HepG2 (cell line): ENCODE measurements at regions not wholly inside any gene's neighbourhood (a gene's known extent, or its start where the extent isn't known, plus 50 kb on each side); places are given as distances from the start of the nearest gene placed in this dataset.

Experiments used
- ATAC-seq: fragments of 200-7000 bp; cut with Tn5 transposase; 3 replicates; pipeline ENCODE4 v1.9.1; 2020; ENCODE audit warnings: mild to moderate bottlenecking, moderate library complexity
- BruUV-seq: library from RNA; stranded (reverse); fragments of 400-500 nt; replicated peaks from 2 replicates; lab custom pipeline; 2021; lab: Mats Ljungman, UMichigan
- CTCF ChIA-PET: fragments of 300-600 bp; formaldehyde crosslinking; extraction: SDS; loops from one replicate; lab custom pipeline; 2021; ENCODE audit warnings: low total read pairs, inconsistent platforms, low intra/inter-chr PET ratio; lab: Yijun Ruan, JAX
- POLR2A ChIA-PET: fragments of 350-600 bp; sonication (Branson Sonifier 250); formaldehyde crosslinking; loops from one replicate; lab custom pipeline; 2020; ENCODE audit warnings: antibody characterized with exemption, inconsistent platforms; lab: Yijun Ruan, JAX
- DNase-seq: peaks from one replicate; pipeline ENCODE4 v3.0.0-alpha.2; 2015; ENCODE audit warnings: low spot score
- FAIRE-seq: peaks from 3 replicates; lab custom pipeline; 2011; peaks lifted over from hg19 to GRCh38; lab: Jason Lieb, UNC
- H2AFZ ChIP-seq: one replicate; pipeline ENCODE4 v1.6.1; 2011; ENCODE audit warnings: low read length, inconsistent platforms
- H3K27ac ChIP-seq: fragments of 300-600 bp; 3 replicates; pipeline ENCODE4 v1.8.0; 2011; ENCODE audit warnings: mixed run types, mild to moderate bottlenecking, mixed read lengths, low read length, inconsistent platforms; ENCODE audit not compliant: insufficient read depth; ENCODE audit errors: extremely low read length
- H3K27me3 ChIP-seq, 2 experiments: fragments of 200-600 bp in 1 of 2; 2 replicates in 1 of 2; 3 replicates in 1 of 2; pipeline versions ENCODE4 v1.6.0 to v1.8.0; 2011; ENCODE audit warnings: low read length in 2 of 2, mild to moderate bottlenecking in 2 of 2, moderate library complexity in 2 of 2, inconsistent platforms in 1 of 2; ENCODE audit not compliant: insufficient read depth in 2 of 2, control insufficient read depth in 1 of 2
- H3K36me3 ChIP-seq, 2 experiments: fragments of 200-600 bp in 1 of 2; replicated peaks in 1 of 2; 2 replicates in 1 of 2; 3 replicates in 1 of 2; pipeline versions ENCODE4 v1.5.1 to v1.8.0; 2011; ENCODE audit warnings: low read length in 2 of 2, inconsistent platforms in 1 of 2; ENCODE audit not compliant: insufficient read depth in 2 of 2, control insufficient read depth in 1 of 2
- H3K4me1 ChIP-seq: 2 replicates; pipeline ENCODE4 v1.5.1; 2012; ENCODE audit warnings: low read length, inconsistent platforms; ENCODE audit not compliant: insufficient read depth
- H3K4me2 ChIP-seq: 2 replicates; pipeline ENCODE4 v1.6.0; 2011; ENCODE audit warnings: low read depth, low read length, inconsistent platforms
- H3K4me3 ChIP-seq, 3 experiments: fragments of 200-600 bp in 1 of 3; sonication (generic), shearing (Covaris generic) in 1 of 3; replicated peaks in 1 of 3; 2 replicates each; pipeline ENCODE4 v1.5.1; 2011 to 2016; ENCODE audit warnings: low read length in 3 of 3, inconsistent platforms in 2 of 3, low read depth in 2 of 3, mild to moderate bottlenecking in 2 of 3, control low read depth in 1 of 3, mixed read lengths in 1 of 3; ENCODE audit not compliant: insufficient read depth in 1 of 3
- H3K79me2 ChIP-seq: one replicate; pipeline ENCODE4 v1.6.1; 2011; ENCODE audit warnings: low read length, inconsistent platforms; ENCODE audit not compliant: insufficient read depth
- H3K9ac ChIP-seq: 2 replicates; pipeline ENCODE4 v1.6.0; 2011; ENCODE audit warnings: mild to moderate bottlenecking, low read depth, low read length, inconsistent platforms; ENCODE audit not compliant: insufficient read depth
- H3K9me3 ChIP-seq: 2 replicates; pipeline ENCODE4 v1.5.1; 2012; ENCODE audit warnings: mild to moderate bottlenecking, low read length
- H4K20me1 ChIP-seq: 2 replicates; pipeline ENCODE4 v1.6.0; 2011; ENCODE audit warnings: inconsistent platforms, mild to moderate bottlenecking, low read length, moderate library complexity; ENCODE audit not compliant: insufficient read depth
- ARHGAP35 ChIP-seq: sonication (generic); formaldehyde crosslinking; IDR thresholded peaks from 2 replicates; pipeline ENCODE4 v1.9.0; 2022; ENCODE audit warnings: mild to moderate bottlenecking, inconsistent platforms, moderate library complexity, missing genetic modification reagents, borderline replicate concordance
- DMAP1 ChIP-seq: IDR thresholded peaks from 2 replicates; pipeline ENCODE4 v1.6.1; 2016
- ISL2 ChIP-seq: sonication (generic); formaldehyde crosslinking; IDR thresholded peaks from 2 replicates; pipeline ENCODE4 v1.5.0; 2020; ENCODE audit warnings: missing genetic modification reagents
- KDM5A ChIP-seq: fragments of 200-600 bp; sonication (generic); IDR thresholded peaks from 2 replicates; pipeline ENCODE4 v1.7.0; 2018; ENCODE audit warnings: antibody characterized with exemption, mild to moderate bottlenecking, low read length, borderline replicate concordance
- PAF1 ChIP-seq: IDR thresholded peaks from 2 replicates; pipeline ENCODE4 v1.6.1; 2016; ENCODE audit warnings: missing genetic modification reagents, missing compliant biosample characterization
- SRY ChIP-seq: sonication (generic); formaldehyde crosslinking; IDR thresholded peaks from 2 replicates; pipeline ENCODE4 v1.8.0; 2022; ENCODE audit warnings: mild to moderate bottlenecking, missing genetic modification reagents
- TCF12 ChIP-seq, 2 experiments: fragments of 450-650 bp in 1 of 2; sonication (generic) in 1 of 2; formaldehyde crosslinking in 1 of 2; IDR thresholded peaks; 2 replicates each; pipeline versions ENCODE4 v1.6.1 to v1.8.0; 2017 to 2022; ENCODE audit warnings: antibody characterized with exemption in 1 of 2, mild to moderate bottlenecking in 1 of 2, missing genetic modification reagents in 1 of 2, moderate library complexity in 1 of 2
- THAP11 ChIP-seq: IDR thresholded peaks from 2 replicates; pipeline ENCODE4 v1.6.1; 2016; ENCODE audit warnings: missing biosample characterization, missing genetic modification reagents
- U2AF2 ChIP-seq: fragments of 200-400 bp; formaldehyde crosslinking; IDR thresholded peaks from 2 replicates; pipeline ENCODE4 v1.6.1; 2017; ENCODE audit warnings: low read depth, mild to moderate bottlenecking, low read length
- XRCC5 ChIP-seq: fragments of 200-400 bp; formaldehyde crosslinking; optimal IDR thresholded peaks from 2 replicates; pipeline ENCODE3; 2017; ENCODE audit warnings: mild to moderate bottlenecking, low read length
- ZBTB1 ChIP-seq: sonication (generic); formaldehyde crosslinking; IDR thresholded peaks from 2 replicates; pipeline ENCODE4 v1.4.0; 2020; ENCODE audit warnings: missing genetic modification reagents, borderline replicate concordance
- ZFP1 ChIP-seq: IDR thresholded peaks from 2 replicates; pipeline ENCODE4 v1.6.1; 2016
- ZFP37 ChIP-seq: sonication (generic); formaldehyde crosslinking; IDR thresholded peaks from 2 replicates; pipeline ENCODE4 v1.4.0; 2020; ENCODE audit warnings: missing genetic modification reagents, borderline replicate concordance
- ZNF20 ChIP-seq: sonication (generic); formaldehyde crosslinking; IDR thresholded peaks from 2 replicates; pipeline ENCODE4 v1.4.0; 2020; ENCODE audit warnings: mild to moderate bottlenecking, moderate library complexity, missing genetic modification reagents
- ZNF225 ChIP-seq: sonication (generic); formaldehyde crosslinking; IDR thresholded peaks from 2 replicates; pipeline ENCODE4 v1.4.0; 2020; ENCODE audit warnings: mild to moderate bottlenecking, missing genetic modification reagents
- ZNF780A ChIP-seq: sonication (generic); formaldehyde crosslinking; IDR thresholded peaks from 2 replicates; pipeline ENCODE4 v1.8.0; 2022; ENCODE audit warnings: mild to moderate bottlenecking, missing genetic modification reagents, moderate library complexity
- WGBS: methylation state at CpG from one replicate; pipeline ENCODE4 v1.1.6; 2017; ENCODE audit warnings: low lambda C conversion rate; 5-methylcytosine and 5-hydroxymethylcytosine counted together
- in situ Hi-C: cut with HindIII; loops from 2 replicates; pipeline ENCODE4 v1.10.0; 2017; ENCODE audit warnings: low pct_unique_long_range_greater_than_20kb; ENCODE audit not compliant: extremely low pct_ligation_motif_present
- intact Hi-C: fragments of 100-400 bp; cut with micrococcal nuclease; formaldehyde crosslinking; loops from one replicate; pipeline ENCODE4 v1.10.0; 2022; ENCODE audit not compliant: unreplicated experiment
- TF ChIP-seq, protein P1 (sequence below): sonication (generic); formaldehyde crosslinking; IDR thresholded peaks from 2 replicates; pipeline ENCODE4 v1.4.0; 2020; ENCODE audit warnings: mild to moderate bottlenecking, missing genetic modification reagents
- TF ChIP-seq, protein P2 (sequence below): sonication (generic); formaldehyde crosslinking; IDR thresholded peaks from 2 replicates; pipeline ENCODE4 v1.8.0; 2022; ENCODE audit warnings: mild to moderate bottlenecking, missing genetic modification reagents, moderate library complexity
- TF ChIP-seq, protein P3 (sequence below): sonication (generic); formaldehyde crosslinking; IDR thresholded peaks from 2 replicates; pipeline ENCODE4 v1.4.0; 2020; ENCODE audit warnings: low read depth, mild to moderate bottlenecking, missing genetic modification reagents

DNA sequence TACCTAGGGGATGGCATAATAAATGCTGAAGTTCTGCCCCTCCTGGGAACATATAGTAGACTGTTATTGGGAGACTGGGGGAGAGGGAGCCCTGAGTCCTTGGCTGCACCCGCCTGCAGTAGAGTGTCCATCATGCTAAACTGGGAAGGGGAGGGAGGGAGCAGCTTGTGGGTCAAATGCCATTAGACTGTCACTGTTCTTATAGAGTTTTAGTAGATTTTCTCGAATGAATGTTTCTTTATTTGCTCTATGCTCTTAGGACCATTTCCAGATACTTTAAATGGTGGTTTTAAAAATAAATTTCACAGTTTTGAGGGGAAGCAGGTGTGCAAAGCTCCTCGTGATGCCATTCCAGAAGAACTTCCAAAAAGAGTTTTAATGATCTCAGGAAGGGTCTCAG, 111.6 kb upstream of the USP9X start:
- no peaks in the 10 kb centered on the region for H3K27me3 ChIP-seq
- H4K20me1 ChIP-seq: no peaks in the 10 kb centered on the region
- no peaks in the 10 kb centered on the region for H3K9me3 ChIP-seq
- H3K9ac ChIP-seq: no peak overlapping the region
- in situ Hi-C loops (no loop called here), intact Hi-C loops (no loop called here)
- H3K4me2 ChIP-seq: no peak overlapping the region
- no peak overlapping the region for H3K27ac ChIP-seq
- no peaks in the 10 kb centered on the region for H3K4me1 ChIP-seq
- no TSS peak for BruUV-seq
- H2AFZ ChIP-seq: no peak overlapping the region
- ATAC-seq: no peak
- H3K4me3 ChIP-seq: no peak overlapping the region
- ChIA-PET POLR2A (no interaction called here), CTCF (no interaction called here)
- no peaks in the 10 kb centered on the region for H3K36me3 ChIP-seq
- WGBS: 9% methylated on average over 3 of the region's 3 CpGs
- no peak for DNase-seq
- H3K79me2 ChIP-seq: no peaks in the 10 kb centered on the region
- TF ChIP-seq ZNF780A (CRISPR knock-in tag) (no peak), ZBTB1 (CRISPR knock-in tag) (no peak), ZFP1 (CRISPR knock-in tag) (no peak), ZNF225 (CRISPR knock-in tag) (no peak), KDM5A (no peak), DMAP1 (no peak), SRY (CRISPR knock-in tag) (no peak), U2AF2 (no peak), XRCC5 (no peak), PAF1 (CRISPR knock-in tag) (no peak), ZNF20 (CRISPR knock-in tag) (no peak), ARHGAP35 (CRISPR knock-in tag) (no peak), THAP11 (CRISPR knock-in tag) (no peak), ISL2 (no peak), ZFP37 (CRISPR knock-in tag) (no peak), TCF12 (IDR thresholded peaks at IDR 0.05) (no peak), TCF12 (CRISPR knock-in tag; IDR thresholded peaks at IDR 0.05) (no peak)
- TF ChIP-seq, protein P1, sequence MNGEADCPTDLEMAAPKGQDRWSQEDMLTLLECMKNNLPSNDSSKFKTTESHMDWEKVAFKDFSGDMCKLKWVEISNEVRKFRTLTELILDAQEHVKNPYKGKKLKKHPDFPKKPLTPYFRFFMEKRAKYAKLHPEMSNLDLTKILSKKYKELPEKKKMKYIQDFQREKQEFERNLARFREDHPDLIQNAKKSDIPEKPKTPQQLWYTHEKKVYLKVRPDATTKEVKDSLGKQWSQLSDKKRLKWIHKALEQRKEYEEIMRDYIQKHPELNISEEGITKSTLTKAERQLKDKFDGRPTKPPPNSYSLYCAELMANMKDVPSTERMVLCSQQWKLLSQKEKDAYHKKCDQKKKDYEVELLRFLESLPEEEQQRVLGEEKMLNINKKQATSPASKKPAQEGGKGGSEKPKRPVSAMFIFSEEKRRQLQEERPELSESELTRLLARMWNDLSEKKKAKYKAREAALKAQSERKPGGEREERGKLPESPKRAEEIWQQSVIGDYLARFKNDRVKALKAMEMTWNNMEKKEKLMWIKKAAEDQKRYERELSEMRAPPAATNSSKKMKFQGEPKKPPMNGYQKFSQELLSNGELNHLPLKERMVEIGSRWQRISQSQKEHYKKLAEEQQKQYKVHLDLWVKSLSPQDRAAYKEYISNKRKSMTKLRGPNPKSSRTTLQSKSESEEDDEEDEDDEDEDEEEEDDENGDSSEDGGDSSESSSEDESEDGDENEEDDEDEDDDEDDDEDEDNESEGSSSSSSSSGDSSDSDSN (CRISPR knock-in tag): no peak
- TF ChIP-seq, protein P2, sequence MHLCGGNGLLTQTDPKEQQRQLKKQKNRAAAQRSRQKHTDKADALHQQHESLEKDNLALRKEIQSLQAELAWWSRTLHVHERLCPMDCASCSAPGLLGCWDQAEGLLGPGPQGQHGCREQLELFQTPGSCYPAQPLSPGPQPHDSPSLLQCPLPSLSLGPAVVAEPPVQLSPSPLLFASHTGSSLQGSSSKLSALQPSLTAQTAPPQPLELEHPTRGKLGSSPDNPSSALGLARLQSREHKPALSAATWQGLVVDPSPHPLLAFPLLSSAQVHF (CRISPR knock-in tag): no peak
- TF ChIP-seq, protein P3, sequence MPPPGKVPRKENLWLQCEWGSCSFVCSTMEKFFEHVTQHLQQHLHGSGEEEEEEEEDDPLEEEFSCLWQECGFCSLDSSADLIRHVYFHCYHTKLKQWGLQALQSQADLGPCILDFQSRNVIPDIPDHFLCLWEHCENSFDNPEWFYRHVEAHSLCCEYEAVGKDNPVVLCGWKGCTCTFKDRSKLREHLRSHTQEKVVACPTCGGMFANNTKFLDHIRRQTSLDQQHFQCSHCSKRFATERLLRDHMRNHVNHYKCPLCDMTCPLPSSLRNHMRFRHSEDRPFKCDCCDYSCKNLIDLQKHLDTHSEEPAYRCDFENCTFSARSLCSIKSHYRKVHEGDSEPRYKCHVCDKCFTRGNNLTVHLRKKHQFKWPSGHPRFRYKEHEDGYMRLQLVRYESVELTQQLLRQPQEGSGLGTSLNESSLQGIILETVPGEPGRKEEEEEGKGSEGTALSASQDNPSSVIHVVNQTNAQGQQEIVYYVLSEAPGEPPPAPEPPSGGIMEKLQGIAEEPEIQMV (CRISPR knock-in tag): no peak
- FAIRE-seq: no peak
